KOPT-K1 (cell line): ENCODE measurements at regions not wholly inside any gene's neighbourhood (a gene's known extent, or its start where the extent isn't known, plus 50 kb on each side); places are given as distances from the start of the nearest gene placed in this dataset.
"Not testable (repeated sequence)": the region's sequence is repeated elsewhere in the genome, so short reads cannot be mapped to it uniquely, and the experiment has no call there.

ENCODE experiments used
- H3K27ac ChIP-seq: fragments of 200-600 bp; sonication (generic); 2 replicates; pipeline ENCODE4 v1.5.1; 2016; ENCODE audit warnings: antibody characterized with exemption, mild to moderate bottlenecking, low read depth, low read length; ENCODE audit not compliant: poor library complexity, severe bottlenecking
- H3K36me3 ChIP-seq: fragments of 200-600 bp; sonication (generic); 2 replicates; pipeline ENCODE4 v1.5.1; 2017; ENCODE audit warnings: antibody characterized with exemption, mild to moderate bottlenecking, low read length, moderate library complexity; ENCODE audit not compliant: insufficient read depth
- H3K9me3 ChIP-seq: fragments of 200-600 bp; sonication (generic); 2 replicates; pipeline ENCODE4 v1.5.1; 2017; ENCODE audit warnings: antibody characterized with exemption, low read length, mild to moderate bottlenecking; ENCODE audit not compliant: insufficient read depth, poor library complexity, severe bottlenecking

DNA sequence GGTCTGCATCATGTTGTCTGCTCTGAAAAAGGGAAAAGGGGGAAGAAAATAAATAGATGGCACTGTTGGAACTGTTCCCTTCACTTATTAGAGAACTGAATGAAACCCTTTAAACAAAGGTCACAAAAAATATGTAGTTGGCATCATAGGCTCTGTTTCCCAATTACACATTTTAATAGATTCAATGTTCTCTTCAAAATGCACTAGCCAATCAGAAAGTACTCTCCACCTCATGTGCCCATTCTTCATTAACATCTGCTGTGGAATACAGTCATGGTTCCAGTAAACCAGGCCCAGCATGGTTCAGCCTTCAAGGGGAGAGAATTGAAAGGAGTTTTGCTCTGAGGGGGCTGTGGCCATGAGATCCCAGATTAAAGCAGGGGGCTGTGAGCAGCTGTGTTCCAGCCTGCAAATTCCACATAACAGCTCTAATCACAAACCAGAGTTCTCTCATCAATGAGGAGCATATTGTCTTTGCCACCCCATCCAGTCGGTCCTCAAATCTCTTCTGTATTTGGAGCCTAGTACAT lies 165.9 kb upstream of the CREB1 start:
- Histone ChIP-seq H3K27ac (no peak overlapping the region), H3K9me3 (no peaks in the 10 kb centered on the region)

DNA sequence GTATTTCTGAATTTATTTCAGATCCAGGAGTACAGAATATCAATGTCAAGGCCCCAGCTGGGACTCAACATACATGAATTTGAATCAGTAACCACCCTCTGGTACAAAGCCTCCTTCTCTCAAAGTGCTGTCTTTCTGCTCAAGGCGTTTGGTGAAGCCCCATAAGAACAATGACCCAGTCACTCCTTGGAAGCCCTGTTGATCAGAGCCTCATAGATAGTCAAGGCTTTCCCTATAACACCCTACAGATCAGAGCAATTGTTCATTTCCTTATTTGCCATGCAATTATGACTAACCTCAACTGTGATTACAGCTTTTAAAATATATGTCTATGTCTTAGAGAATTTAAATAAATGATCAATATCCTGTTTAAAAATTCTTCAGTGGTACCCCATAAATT lies 159.1 kb upstream of the CREB1 start:
- Histone ChIP-seq H3K36me3 (no peaks in the 10 kb centered on the region), H3K27ac (no peak overlapping the region), H3K9me3 (peaks cover 4% of the 10 kb centered on the region)

More for the DNA sequence above, 165.9 kb upstream of the CREB1 start:
- no peaks in the 10 kb centered on the region for H3K36me3 ChIP-seq

DNA sequence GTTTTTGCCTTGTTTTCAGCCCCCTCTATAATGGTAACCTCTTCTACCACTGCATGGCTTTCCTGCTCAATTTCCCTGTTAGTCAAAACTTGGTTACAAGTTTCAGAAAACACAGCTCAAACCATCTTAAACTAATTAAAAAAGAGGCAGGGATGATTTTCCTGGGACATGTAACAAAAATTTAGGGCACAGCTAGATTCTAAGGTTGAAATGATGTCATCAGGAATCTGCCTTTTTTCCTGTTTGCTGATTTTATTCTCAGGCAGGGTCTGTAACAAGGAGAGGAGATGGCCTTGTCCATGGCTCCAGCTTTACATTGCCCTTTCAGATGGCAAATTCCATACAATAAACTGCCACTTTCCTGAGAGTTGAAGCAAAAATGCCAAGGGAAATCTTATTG lies 157.9 kb upstream of the CREB1 start:
- no peaks in the 10 kb centered on the region for H3K36me3 ChIP-seq
- no peak overlapping the region for H3K27ac ChIP-seq

DNA sequence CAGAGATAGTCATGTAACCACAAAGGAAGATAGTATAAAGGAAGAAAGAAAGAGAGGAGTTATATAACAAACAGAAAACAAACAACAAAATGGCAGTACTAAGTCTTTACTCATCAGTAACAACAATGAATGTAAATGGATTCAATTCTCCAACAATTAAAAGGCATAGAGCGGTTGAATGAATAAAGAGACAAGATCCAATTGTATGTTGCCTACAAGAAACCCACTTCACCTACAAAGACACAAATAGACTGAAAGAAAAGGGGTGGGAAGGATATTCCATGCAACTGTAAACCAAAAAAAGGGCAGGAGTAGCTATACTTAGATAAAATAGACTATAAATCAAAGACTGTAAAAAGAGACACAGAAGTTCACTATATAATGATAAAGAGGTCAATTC lies 157.3 kb upstream of the CREB1 start:
- Histone ChIP-seq H3K9me3 (peaks cover 4% of the 10 kb centered on the region), H3K27ac (no peak overlapping the region), H3K36me3 (no peaks in the 10 kb centered on the region)

More for the DNA sequence above, 157.9 kb upstream of the CREB1 start:
- H3K9me3 ChIP-seq: peaks cover 4% of the 10 kb centered on the region

DNA sequence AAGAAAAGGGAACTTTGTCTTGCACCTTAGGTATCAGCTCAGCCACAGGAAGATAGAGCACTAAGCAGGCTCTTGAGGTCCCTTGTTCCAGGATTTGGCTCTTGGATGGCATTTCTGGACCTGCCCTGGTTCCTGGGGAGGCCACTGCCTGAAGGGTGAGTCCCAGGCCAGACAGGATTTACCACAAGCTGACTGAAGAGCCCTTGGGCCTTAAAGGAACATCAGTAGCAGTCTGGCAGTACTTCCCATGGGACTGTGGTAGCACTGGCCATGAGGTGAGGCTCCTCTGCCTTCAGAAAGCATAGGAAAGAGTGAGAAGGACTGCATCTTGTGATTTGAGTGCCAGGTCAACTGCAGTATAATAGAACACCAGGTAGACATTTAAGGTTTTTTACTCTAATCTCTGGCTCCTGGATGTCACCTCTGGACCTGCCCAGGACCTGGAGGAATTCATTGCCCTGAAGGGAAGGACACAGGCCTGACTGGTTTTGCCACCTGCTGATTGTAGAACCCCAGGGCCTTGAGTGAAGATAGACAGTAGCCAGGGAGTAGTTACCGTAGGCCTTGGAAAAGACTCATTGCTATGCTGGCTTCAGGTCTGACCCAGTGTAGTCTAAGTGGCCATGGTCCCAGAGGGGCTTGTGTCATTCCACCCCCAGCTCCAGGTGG lies 154.4 kb upstream of the CREB1 start:
- Histone ChIP-seq H3K36me3 (no peaks in the 10 kb centered on the region), H3K27ac (no peak overlapping the region), H3K9me3 (peaks cover 12% of the 10 kb centered on the region)

DNA sequence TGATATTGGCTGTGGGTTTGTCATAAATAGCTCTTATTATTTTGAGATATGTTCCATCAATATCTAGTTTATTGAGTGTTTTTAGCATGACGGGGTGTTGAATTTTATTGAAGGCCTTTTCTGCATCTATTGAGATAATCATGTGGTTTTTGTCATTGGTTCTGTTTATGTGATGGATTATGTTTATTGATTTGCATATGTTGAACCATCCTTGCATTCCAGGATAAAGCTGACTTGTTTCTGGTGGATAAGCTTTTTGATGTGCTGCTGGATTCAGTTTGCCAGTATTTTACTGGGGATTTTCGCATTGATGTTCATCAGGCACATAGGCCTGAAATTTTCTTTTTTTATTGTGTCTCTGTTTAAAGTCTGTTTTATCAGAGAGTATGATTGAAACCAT lies 151.1 kb upstream of the CREB1 start:
- H3K36me3 ChIP-seq, H3K9me3 ChIP-seq, H3K27ac ChIP-seq: not testable (repeated sequence)

DNA sequence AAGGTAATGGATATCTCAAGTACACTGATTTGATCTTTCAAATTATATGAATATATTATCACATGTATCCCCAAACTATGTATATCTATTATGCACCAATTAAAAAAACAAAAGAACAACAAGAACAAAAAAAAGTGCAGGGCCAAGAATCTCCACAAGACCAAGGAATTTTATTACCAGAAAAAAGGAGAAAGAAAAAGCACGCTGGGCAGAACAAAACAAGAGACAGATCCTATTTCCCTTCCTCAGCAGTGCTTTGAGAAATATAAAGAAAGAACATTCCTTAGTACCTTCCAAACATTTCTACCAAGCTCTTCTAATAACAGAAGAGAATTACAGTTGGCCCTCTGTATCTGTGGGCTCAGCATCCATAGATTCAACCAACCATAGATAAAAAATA lies 144.7 kb upstream of the CREB1 start:
- H3K27ac ChIP-seq: no peak overlapping the region
- H3K36me3 ChIP-seq: no peaks in the 10 kb centered on the region
- no peaks in the 10 kb centered on the region for H3K9me3 ChIP-seq

DNA sequence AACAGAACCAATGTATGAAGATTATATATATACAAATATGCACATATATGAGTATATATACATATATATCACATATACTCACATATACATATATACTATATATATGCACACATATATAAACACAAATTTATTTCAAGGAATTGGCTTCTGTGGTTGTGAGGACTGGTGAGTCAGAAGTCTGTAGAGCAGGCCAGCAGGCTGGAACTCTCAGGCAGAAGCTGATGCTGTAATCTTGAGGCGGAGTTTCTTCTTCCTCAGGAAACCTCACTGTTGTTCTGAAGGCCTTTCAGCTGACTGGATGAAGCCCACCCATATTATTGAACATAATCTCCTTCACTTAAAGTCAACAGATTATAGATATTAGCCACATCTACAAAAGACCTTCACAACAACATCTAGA lies 143.9 kb upstream of the CREB1 start:
- H3K9me3 ChIP-seq: no peaks in the 10 kb centered on the region
- H3K36me3 ChIP-seq: no peaks in the 10 kb centered on the region
- no peak overlapping the region for H3K27ac ChIP-seq

DNA sequence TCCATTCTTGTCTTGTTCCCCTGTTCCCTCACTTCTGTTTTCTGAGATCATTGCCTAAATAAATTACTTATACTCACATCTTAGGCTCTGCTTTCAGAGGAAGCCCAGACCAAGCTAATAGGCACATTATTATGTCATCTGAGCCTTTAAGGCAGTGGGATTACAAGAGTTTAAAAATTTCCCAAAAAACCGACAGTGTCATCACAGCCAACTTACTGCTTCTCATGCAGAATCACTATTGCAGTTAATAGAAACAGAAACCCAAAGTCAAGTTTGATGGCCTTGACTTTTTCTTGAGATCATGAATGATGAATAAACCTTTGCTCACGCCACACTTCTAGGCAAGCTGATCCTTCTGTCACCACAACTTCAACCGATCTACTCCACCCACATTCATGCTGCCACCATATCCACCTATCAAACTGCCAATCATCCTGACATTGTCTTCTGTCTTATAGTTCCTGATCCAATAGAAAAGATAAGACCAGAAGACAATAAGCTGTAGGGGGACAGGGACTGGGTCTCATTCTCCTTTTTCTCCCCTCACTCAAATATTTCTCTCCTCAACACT lies 142.7 kb upstream of the CREB1 start:
- no peaks in the 10 kb centered on the region for H3K9me3 ChIP-seq
- no peak overlapping the region for H3K27ac ChIP-seq
- no peaks in the 10 kb centered on the region for H3K36me3 ChIP-seq

DNA sequence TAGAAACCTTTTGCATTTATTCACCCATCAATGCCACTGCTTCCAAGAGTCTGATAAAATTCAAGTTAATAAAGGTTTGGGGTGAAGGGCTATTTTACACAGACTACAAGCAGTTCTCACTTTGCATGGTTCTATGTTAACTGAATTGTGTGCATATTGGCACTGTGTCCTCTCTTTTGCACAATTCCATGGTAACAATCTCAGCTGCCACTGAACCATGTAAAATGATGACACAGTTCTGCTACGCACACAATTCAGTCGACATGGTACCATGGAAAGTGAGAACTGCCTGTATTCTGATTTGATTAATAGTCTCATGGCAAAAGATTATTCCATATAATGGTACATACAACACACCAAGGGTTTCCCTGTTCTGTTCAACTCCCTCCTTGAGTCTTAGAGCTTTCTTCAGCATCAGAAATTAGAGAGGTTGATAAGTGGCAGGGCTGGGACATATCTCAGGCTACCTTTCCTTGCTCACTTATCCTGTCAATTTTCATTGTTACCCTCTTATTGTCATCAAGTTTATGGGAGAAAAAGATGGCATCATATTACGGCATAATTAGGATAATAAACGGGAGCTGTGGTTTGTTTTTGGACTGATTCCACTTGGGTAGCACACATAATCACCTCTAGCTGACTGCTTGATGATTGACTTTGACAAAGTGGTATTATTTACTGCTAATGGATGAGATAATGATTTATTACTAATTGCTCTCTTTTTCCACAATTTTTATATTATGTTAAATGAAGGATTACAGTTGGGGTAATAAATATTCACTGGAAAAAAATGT lies 139.3 kb upstream of the CREB1 start:
- Histone ChIP-seq H3K27ac (no peak overlapping the region), H3K36me3 (no peaks in the 10 kb centered on the region), H3K9me3 (no peaks in the 10 kb centered on the region)

DNA sequence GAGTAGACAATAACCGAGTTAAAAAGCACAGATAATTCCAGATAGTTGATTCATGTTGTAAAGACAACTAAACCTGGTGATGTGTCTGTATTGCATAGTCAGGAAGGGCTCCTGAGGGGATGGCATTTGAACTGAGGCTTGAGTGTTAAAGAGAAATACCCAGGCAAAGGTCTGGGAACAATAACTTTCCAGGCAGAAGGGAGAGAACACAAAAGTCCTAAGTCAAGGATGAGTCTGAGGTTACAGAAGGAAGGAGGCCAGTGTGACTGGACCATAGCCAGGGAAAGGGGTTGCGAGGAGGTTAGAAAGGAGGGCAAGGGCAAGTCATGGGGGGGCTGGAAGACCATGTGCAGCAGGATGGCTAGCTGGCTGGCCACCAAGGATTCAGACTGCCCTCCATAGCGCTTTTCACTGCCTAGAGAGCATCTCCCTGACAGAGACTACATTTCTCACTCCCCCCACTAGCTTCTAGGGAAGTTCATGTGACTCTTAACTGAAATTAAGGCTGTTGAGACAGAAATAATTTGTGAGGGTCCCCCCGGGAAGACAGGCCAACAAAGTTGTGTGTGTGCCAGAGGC lies 135.5 kb upstream of the CREB1 start:
- Histone ChIP-seq H3K36me3 (no peaks in the 10 kb centered on the region), H3K27ac (no peak overlapping the region)

DNA sequence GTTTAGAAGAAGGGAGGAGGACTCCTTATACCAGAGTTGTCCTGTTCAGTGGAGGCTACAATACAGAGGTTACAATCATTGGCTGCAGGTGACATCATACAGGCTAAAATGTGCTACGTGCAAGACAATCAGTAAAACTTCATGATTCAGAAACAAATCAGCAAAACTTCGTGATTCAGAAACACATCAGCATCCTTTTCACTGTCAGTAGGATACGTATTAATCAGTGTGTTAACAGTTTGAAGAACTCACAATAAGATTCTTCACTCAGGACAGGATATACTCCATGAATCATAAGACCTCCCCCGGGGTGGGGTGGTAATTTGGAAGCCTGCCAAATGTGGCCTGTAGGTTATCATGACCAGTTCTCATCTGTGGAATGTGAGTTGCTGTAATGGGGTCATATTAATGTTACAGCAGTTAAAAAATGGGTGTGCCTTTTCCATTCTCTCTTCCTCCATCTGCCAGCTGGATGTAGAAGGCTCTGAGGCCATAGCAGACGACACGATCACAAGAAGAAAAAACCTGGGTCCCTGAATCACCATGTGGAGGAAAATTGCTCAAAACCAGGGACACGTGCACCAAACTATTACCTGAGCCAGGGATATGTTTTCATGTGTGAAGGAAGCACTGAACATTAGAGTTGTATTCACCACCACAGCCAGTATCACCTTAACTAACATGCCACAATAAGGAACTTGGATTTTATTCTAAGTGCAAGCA lies 134.8 kb upstream of the CREB1 start:
- H3K36me3 ChIP-seq: no peaks in the 10 kb centered on the region
- no peak overlapping the region for H3K27ac ChIP-seq
- H3K9me3 ChIP-seq: no peaks in the 10 kb centered on the region

More for the DNA sequence above, 135.5 kb upstream of the CREB1 start:
- H3K9me3 ChIP-seq: no peaks in the 10 kb centered on the region

DNA sequence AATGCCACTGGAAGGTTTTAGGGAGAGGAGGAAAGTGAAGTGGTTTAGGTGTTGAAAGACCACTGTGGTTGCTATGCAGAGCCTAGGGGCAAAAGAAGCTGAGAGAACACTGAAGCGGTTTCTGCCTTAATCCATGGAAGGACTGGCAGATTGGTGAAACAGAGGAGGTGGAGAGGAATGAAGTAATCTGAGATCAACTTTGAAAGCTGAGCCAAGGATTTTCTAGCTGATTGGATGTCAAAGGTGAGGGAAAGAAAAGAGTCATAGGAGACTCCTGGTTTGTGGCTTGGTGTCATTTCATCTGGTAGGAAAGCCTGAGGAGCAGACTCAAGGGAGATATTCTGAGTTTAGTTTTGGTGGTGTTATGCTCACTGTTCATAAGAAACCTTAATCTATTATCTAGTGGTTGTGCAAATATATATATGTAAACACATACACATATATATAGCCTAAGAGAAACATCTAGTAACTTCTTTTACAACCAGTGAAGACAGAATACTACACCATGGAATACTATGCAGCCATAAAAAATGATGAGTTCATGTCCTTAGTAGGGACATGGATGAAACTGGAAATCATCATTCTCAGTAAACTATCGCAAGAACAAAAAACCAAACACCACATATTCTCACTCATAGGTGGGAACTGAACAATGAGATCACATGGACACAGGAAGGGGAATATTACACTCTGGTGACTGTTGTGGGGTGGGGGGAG lies 134.1 kb upstream of the CREB1 start:
- H3K36me3 ChIP-seq: no peaks in the 10 kb centered on the region
- H3K9me3 ChIP-seq: no peaks in the 10 kb centered on the region
- no peak overlapping the region for H3K27ac ChIP-seq

DNA sequence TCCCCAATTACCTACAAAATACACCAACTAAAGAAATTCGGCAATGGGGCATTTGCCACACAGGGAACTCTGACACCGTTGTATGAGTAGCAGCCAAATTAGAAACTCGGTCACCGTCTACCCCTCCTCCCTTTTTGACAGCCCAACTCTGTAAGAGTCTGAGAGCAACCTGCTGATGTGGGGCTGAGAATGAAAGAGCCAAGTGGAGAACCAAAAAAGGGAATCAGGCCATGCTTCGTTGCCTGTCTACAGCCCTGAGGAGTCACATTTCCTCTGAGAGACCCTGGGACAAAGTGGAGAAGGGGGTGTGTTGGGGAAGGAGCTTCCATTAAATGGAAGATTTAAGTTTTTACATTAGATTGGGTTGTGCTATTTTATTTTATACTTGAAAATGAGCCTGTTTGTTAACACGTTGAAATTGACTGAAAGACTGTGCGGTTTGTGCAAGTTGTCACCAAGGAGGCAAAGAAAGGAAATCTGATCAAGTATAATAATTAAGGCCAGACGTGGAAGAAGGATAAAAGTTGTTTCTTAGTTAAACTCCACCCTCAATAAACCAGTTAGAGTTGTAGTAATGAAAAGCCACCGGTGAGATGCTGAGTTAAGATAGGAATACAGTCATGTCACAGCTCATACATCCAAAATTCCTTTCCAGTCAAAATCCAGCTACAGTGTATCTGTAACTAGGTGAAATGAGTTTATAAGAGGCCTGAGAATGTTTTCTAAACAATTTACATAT lies 131.7 kb upstream of the CREB1 start:
- Histone ChIP-seq H3K27ac (no peak overlapping the region), H3K9me3 (no peaks in the 10 kb centered on the region), H3K36me3 (no peaks in the 10 kb centered on the region)
